ENCODE measurements at regions not wholly inside any gene's neighbourhood (a gene's known extent, or its start where the extent isn't known, plus 50 kb on each side); places are given as distances from the start of the nearest gene placed in this dataset.
"Not testable (repeated sequence)": the region's sequence is repeated elsewhere in the genome, so short reads cannot be mapped to it uniquely, and the experiment has no call there.

DNA sequence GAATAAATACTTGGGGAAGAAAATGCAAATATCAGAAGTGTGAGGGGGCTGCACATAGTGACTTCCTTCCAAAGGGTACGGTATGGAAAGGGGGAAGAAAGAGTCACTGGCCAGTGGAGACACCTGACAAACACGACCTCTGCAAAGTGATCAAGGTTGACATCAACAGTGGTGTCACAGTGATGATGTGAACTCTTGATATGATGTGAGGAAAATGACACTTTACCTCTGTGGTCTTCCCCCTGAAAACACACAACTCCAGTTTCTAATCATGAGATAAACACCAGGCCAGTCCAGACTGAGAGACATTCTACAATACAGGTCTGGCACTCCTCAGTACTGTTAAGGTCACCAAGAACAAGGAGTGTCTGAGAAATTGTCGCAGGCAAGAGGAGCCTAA is 169.7 kb downstream of the BUB3 start:
- DNase-seq: no peak

DNA sequence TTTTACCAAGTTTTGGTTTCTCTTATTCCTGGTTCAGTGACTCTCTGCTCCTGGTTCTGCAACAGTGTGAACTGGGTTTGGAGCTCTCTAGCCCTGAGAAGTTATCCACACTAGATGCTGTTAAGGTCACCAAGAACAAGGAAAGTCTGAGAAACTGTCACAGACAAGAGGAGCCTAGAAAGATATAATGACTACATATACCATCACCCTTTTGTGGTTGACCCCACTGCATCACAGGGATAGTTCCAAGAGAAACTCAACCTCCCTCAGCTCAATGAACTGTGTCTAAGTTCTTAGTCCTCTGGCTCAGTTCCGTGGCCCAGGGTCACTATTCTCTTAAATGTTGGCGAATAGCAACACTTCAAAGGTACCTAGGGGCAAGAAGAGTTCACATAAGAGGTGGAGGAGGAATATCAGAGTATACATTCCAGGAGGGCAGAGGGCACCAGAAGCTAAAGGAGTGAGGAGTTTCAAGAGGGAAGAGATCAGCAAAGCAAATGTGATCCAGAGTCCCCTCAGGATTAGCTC is 171.5 kb downstream of the BUB3 start:
- no peak for DNase-seq

DNA sequence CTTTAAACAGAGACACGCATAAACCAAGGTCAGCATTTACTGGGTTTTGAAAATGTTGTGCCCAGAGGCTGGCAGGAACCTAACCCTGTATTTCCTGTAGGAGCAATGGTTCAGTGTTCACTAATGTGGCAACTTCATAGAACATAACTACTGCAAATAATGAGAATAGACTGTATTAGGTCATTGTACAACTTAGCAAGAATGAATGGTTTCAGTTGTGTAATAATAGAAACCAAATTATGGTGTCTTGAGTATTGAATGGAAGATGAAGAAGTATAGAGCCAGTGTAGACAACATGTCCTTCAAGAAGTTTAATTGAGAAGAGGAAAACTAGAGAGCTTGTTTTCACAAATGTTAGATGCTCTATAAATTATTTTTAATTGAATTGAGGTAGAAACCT is 172.5 kb downstream of the BUB3 start:
- DNase-seq: no peak

DNA sequence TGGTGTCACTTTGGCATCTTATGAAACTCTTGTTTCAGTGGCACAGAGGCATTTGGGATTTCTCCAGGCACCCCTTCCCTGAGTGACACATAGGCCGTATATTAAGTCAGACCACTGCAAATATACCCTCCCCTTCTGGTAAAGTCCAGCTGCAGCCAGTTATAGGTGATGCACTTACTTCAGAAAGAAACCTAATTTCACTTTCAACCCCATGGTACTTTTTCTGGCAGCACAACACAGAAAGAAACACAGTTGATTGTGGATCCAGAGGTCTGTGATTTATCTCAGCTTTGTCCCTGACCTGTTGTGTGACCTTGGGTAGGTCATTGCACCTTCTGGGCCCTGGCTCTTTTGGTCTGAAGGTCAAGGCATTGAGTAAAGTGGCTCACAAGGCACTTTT is 173.2 kb downstream of the BUB3 start:
- DNase-seq: no peak

DNA sequence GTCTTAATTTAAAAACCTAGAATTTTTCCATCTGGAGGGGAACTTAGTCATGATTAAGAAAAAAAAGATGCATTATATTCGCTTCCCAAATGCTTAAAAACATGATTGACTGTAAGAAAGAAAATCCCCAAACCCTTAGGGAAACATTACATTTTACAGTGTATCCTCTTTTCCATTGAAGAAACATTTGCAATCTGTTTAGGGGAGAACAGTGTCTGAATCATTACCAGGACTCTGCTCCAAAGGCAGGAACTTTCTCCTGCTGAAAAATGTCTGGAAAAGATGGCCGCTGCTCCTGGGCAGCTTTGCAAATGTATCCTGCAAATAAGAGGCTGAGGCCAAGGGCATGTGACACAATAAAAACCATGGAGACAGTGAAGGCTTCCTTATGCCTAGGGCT is 173.7 kb downstream of the BUB3 start:
- no peak for DNase-seq

DNA sequence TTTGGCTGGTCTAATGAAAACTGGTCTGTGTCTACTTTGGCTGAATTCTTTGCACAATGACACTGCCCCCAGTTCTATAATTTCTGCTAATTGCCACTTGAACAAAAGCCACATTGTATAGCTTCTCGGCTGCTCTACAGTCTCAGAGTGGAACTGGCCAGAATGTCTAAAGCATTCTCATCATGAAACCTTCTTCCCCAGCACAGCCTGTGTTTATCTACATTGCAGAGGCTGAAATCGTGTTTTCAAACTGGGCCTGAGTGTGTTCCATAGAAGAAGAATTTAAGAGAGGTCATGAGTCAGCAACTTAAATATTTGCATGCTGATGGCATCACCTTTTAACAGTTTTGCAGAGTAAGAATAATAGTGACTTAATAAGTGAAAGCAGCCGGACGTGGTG is 177.2 kb downstream of the BUB3 start:
- DNase-seq: no peak

DNA sequence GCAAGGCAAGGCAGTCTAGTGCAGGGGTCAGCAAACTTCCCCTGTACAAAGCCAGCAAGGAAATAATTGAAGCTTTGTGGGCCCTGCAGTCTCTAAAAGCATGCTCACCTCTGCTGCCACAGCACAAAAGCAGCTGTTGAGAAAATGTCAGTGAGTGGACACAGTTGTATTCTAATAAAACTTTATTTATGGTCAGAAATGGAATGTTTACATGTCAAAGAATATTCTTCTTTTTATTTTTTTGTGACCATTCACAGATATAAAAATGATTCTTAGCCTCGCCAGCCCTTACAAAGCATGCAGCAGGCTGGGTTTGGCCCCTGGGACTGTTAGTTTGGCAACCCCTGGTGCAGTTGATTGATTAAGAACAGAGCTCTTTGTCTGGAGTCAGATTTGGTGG is 192.4 kb downstream of the BUB3 start:
- no peak for DNase-seq

DNA sequence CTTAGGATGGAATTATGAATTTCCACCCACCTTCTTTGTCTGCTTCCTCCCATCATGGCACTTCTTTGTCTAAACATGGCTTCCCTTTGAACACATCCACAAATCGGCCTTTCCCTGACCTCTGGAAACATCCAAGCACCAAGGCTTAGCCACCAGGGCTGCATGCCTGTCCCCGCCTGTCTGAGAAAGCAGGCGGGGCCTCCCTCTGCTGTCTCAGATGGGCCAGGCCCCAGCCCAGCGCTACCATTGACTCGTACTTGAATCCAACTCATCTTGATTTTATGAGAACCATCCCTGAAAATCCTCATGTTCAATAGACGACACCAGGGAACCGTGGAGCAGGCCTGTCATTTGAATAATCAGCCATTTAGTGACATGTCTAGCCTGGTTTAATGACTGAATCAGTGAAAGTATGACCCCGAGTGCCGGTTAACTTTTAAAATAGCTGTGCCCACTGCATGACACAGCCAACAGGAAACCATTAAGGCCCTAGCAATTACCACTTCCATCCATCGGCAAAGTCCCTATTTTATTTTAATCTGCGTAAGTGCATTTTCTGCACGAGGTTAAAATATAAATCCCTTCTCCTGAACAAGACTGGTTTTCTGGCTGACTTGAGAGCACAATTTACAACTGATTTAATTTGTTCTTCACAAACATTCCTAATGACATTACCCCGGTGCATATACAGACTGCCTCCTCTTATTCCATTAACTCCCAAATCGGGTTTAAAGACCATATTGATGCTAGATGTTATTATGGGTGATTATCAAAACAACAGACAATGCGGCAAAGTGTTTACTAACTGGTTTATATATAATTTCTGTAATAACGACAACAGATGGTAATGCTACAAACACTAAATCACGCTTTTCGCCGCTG is 194.7 kb downstream of the BUB3 start:
- no peak for DNase-seq

DNA sequence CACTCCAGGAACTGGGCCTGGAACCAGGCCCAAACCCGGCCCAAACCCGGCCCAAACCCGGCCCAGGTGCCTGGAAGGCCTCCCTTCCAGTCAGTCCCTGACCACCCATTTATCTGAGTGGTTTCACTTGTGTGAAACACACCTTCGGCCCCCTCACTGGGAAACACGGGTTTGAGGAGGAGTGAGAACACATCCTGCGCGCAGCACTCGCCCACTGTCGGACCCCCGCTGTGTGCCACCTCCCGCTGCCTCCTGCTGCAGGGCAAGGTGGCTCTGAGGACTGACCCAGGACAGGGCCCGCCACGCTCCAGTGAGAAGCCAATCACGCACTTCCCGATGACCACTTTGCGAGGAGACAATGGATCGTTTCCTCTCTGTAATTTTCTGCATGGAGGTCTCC is 197.5 kb downstream of the BUB3 start:
- no peak for DNase-seq

DNA sequence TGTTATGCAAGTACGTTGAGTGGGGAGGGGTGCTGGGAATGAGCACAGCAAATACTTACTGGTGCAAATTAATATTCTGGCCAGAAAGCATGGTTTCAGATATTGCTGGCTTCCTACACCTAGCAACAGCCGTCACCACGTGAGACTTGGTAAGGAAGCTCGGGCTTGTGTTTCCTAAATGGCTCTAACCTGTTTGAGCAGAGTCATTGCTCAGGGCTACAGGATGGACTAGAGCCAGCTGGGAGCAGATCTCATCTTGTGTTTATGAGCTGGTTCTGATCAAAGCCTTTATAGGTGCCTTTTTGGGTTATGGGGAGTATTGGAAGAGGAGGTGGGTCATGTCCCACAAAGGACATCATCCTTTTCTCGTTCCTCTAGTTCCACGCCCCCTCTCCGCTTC is 200.3 kb downstream of the BUB3 start:
- no peak for DNase-seq

DNA sequence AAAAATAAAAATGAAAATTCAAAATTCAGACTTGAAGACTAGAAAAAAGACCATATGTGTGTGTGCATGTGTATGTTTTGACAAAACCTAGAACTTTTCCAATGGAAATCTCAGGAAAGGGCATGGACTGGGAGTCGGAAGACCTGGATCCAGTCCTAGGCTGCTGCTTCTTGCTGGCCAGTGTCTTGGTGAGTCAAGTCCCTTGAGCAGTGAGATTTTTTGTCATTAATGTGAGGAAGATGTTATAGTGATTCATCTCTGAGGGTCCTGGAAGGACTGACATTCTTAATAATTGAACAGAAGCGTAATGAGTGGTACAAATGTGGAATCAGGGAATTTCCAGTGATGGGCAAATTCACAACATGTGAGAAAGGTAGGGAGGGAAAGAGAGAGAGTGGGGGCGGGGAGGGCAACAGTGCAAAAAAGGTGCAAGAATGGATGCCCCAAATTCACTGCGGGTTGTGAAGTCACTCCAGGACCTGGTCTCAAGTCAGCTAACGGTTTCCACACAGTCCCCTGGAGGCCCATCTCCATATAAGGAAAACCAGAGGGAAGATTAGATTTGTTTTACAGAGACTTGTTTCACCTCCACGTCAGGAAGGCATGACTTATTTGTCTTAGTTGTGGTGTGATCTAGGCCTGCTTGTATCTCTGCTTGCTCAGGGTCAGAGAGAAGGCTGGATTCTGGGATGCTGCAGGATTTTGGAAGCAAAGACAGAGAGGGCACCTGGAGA is 201.7 kb downstream of the BUB3 start:
- DNase-seq: no peak

DNA sequence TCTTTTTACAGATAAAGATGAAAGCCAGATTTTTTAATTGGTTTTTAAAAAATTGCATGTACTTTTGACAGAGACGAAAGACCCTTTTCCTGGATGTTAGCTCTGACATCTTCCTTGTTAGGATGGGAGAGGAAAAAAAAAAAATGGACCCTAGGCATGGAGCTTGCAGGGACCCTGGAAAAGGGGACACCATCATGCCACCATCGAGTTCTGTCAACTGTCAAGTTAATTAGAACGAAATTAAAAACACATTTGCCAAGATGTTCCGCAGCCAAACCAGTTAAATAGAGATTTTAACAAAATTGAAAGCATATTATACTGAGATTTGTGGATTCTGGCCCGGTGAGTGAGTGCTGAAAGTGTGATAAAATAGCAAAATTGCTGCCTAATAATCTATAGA is 202.6 kb downstream of the BUB3 start:
- DNase-seq: no peak

DNA sequence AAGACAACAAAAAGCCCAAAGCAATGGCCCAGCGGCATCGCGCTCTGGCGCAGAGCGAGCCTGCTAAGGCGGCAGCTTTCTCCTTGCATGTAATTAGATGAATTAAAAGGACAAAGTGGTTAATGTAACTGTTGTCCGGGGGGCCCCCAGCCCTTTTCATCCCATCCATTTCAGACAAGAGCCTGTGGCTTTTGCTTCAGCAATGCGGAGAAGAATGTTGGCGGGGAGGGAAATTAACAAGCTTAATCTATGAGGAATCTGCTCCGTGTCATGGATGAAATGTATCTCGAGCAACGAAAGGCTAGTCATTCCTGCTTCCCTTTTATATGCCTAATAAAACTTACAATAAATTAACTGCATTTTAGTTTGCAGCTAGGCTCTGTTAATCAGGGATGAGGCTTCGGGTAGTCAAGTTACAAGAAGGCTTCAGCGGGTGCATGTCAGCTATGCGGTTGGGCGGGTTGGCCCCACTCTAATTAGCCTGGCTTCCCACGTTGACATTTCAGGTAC is 203.3 kb downstream of the BUB3 start:
- DNase-seq: no peak

DNA sequence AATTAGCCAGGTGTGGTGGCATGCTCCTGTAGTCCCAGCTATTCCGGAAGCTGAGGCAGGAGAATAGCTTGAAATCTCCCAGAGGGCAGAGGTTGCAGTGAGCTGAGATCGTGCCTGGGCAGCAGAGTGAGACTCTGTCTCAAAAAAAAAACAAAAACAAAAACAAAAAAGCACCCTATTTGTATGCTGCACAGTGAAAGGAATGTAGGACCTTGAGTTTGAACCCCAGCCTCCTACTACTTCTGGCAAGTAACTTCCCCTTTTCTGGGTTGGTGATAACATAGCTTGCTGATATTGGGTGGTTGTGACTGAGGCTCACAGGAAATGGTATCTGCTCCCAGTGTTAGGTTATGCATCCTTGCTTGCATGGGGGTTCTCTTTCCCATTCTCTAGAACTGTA is 205.3 kb downstream of the BUB3 start:
- DNase-seq: no peak

DNA sequence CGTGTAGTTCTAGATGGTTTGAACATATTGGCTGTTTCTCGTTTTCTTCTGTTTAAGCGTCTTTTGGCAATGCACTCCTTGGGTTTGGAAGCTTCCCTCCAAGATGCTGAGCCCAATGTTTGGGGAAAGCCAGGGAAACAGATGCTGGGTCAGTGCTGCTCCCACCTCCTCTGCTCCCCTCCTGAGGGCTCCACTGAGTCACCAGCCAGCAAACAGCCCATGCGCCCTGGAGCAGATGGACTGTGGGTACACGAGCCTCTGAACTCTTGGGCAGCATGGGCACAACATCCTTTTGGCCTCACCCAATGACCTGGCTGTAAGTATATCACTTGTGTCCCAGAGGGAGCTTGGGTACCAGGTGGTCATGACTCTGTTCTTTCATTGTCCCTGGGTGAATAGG is 207.6 kb downstream of the BUB3 start:
- no peak for DNase-seq

DNA sequence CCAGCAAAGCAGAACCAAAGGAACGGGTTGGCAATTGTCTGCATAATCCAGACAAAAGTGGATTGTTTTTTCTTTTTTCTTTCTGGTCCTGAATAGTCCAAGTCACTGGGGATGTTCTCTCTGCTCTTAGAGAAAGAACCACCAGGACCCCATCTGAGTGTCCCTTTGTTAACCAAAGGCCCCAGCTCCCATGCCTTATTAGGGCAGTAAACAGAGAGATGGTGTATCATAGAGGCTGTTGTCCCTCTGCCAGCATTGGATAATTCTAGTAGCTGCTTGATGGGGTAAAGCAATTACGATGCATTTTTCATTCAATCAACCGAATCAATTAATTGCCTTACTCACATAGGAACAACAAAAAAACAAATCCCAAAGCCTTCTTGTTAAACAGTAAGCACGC is 213.0 kb downstream of the BUB3 start:
- DNase-seq: no peak

DNA sequence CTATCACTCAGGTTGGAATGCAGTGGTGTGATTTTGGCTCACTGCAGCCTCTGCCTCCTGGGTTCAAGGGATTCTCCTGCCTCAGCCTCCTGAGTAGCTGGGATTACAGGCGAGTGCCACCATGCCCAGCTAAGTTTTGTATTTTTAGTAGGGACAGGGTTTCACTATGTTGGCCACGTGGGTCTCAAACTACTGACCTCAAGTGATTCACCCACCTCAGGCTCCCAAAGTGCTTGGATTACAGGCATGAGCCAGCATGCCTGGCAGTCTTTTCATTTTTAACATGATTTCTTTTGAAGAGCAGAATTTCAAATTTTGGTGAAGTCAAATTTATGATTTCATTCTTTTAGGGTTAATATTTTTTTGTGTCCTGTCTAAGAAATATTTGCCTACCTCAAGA is 217.4 kb downstream of the BUB3 start:
- not testable (repeated sequence) for DNase-seq

DNA sequence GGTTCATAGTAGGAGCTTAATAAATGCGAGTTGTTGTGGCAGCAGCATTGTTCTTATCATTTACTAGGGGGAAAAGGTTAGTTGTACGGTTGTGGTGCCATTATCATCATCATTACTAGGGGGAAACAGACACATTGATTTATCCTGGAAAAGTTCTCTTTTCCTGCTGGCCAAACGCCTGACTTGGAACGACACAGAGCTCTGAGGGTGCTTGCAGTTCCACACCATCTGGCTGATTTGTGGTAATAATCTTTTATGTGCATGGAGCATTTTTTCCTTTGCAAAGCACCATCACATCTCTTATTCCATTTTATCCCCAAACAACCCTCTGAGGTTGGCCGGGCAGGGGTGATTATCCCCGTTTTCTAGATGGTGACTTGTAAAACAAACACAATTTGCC is 219.4 kb downstream of the BUB3 start:
- no peak for DNase-seq

DNA sequence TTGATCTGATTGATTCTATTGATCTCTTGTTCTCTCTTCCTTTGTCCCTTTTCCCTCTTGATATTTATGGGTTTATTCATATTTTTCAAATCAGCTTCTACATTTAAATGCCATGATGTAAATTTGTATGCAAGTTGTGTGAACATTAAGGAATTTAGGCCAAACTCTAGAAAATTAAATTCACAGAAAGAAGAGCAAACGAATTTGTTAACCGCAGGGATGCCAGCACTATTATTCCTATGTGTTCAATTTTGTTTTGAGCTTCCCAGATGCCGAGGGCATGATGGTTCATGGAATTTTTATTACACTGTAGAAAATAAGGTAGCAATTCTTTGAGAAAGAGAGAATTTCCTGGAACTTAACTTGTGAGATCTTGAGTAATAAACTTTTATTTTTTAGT is 220.9 kb downstream of the BUB3 start:
- no peak for DNase-seq

DNA sequence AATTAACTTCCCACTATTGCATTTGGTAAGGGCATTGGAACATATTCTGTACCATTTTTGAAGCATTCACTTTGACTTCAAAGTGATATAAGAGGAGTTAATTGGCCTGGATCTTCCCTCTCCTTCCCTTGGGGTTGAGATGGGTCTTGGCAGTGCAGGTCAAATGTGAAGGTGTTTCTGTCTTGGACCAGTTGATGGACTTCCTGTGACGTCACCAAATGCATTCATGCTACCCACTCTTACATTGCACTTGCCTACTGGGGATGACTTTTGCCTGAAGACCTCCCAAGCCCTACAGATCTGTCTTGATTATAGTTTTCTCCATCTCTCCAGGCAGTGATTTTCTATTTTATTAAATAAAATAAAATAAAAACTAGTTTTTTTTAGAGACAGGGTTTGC is 221.5 kb downstream of the BUB3 start:
- DNase-seq: no peak

DNA sequence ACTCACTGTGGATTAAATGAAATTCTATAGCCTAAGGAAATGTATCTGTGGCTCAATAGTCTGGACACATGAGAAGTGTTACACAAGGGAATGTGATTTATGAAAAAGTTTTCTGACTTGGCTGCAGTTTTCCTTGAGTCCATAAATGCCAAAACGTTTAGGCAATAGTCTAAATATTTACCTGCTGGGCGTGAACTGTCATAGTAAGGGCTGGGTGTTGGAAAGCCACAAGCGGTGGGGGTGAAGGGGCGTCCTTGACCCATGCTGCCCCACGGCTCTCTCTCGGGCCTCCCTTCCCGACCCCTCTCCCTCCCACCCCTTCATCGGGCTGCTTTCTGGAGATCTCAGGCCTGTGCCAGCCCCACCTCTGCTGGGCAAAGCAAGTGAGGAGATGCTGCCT is 223.7 kb downstream of the BUB3 start:
- DNase-seq: no peak

DNA sequence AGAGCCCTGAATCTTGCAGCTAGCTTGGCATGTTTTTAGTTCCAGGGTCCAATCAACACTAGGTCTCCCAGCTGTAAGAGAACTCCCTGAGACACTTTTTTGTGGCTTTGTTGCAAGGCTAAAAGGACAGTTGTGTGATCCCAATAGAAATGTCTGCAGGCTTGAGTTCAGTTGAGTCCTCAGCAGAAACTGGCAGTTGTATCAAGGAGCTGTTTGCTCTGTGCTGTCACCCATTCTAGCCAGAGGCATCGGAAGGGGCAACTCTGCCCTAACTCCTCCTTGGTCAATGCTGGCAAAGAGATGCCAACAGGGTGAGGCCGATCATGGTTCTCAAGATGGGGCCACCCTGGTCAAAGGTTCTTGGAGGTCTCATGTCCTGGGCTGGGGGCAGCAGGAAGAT is 224.1 kb downstream of the BUB3 start:
- no peak for DNase-seq

DNA sequence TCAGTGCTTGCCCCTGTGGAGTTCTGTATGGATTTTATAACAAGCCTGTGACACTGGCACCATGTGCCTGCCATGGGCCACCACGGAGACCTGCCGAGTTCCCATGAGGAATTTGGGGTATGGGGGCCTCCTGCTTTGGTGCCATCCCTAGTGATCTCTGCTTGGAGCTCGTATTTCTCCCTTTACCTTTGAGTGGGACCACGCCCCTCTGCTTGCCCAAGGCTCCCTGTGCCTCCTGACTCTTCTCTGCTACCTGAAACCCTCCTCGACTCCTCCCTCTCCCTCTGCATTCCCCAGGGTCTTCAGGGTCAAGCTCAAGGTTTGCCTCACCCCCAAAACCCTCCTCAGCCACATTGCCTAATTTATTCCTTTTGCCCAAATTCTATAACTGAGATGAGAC is 225.0 kb downstream of the BUB3 start:
- DNase-seq: no peak

DNA sequence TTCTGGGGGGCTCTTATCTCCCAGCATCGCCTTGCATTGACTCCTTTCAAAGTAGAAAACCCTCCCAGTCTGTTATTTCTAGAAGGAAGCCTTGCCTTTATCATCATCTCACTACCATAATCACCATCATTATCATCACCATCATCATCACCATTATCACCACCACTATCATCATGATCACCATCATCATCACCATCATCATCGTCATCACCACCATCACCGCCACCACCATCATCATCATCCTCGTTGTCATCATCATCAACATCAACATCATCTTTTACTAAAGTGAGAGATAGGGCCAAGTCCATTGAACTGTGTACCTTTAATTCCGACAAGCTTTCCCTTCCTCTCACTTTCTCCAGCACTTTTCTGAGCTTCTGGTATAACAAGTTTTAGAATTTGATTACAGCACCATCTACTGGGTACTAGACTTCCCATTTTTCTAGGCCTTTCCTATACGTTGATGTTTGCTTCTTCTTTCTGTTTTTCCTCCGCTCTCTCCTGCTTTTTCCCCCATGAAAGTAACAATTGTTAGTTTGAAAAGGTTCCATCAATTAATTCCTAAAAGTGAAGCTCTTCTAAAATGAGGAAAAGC is 226.4 kb downstream of the BUB3 start:
- DNase-seq: no peak

Measured in activated CD4-positive, CD25-positive, alpha-beta regulatory T cell treated with anti-CD3 and anti-CD28 coated beads, Interleukin-2, amount 50 U/mL, for 72 hours (primary cell).